Activated CD8-positive, alpha-beta T cell treated with anti-CD3 and anti-CD28 coated beads for 36 hours (primary cell): ENCODE measurements at regions not wholly inside any gene's neighbourhood (a gene's known extent, or its start where the extent isn't known, plus 50 kb on each side); places are given as distances from the start of the nearest gene placed in this dataset.
A peak's percentile ranks its signal among the peaks of the same experiment; 100 is the strongest.

Experiments
- ATAC-seq: fragments of 200-7000 bp; cut with Tn5 transposase; one replicate; pipeline ENCODE4 v1.10.0; 2021; ENCODE audit warnings: mild to moderate bottlenecking, moderate library complexity
- CTCF ChIA-PET: fragments of 350-600 bp; sonication (Branson Sonifier 250); formaldehyde crosslinking; loops from one replicate; lab custom pipeline; 2021; ENCODE audit warnings: antibody characterized with exemption; lab: Charles Lee
- POLR2A ChIA-PET: fragments of 350-600 bp; sonication (Branson Sonifier 250); formaldehyde crosslinking; loops from one replicate; lab custom pipeline; 2021; ENCODE audit warnings: antibody characterized with exemption; lab: Charles Lee
- DNase-seq: peaks from one replicate; pipeline ENCODE4 v3.0.0-alpha.2; 2020
- H3K27ac Mint-ChIP-seq: one replicate; pipeline ENCODE4 v1.8.0; 2021; ENCODE audit warnings: mild to moderate bottlenecking, mixed read lengths
- H3K27me3 Mint-ChIP-seq: one replicate; pipeline ENCODE4 v1.8.0; 2021; ENCODE audit warnings: mixed read lengths
- H3K36me3 Mint-ChIP-seq: one replicate; pipeline ENCODE4 v1.8.0; 2021; ENCODE audit warnings: low read depth, mixed read lengths
- H3K4me1 Mint-ChIP-seq: one replicate; pipeline ENCODE4 v1.8.0; 2021; ENCODE audit warnings: low read depth, mixed read lengths
- H3K4me3 Mint-ChIP-seq: one replicate; pipeline ENCODE4 v1.8.0; 2021; ENCODE audit warnings: mild to moderate bottlenecking, moderate library complexity, mixed read lengths
- H3K9me3 Mint-ChIP-seq: one replicate; pipeline ENCODE4 v1.8.0; 2021; ENCODE audit warnings: mixed read lengths
- intact Hi-C: fragments of 100-400 bp; cut with micrococcal nuclease; formaldehyde crosslinking; loops from one replicate; pipeline ENCODE4 v1.10.0; 2022
- TF ChIP-seq, protein P1 (sequence below): fragments of 200-600 bp; IDR thresholded peaks from one replicate; pipeline ENCODE4 v1.8.0; 2022; ENCODE audit warnings: antibody characterized with exemption, mild to moderate bottlenecking

GRCh38 chr2:144261966-144262365 lies 258.0 kb downstream of the ZEB2 start:
- intact Hi-C loops: no loop called here
- peaks cover 56% of the 10 kb centered on the region for H3K4me1 Mint-ChIP-seq
- DNase-seq (peak; percentile 66), ATAC-seq (peak; percentile 72)
- CTCF ChIA-PET: no interaction called here
- H3K27me3 Mint-ChIP-seq: no peaks in the 10 kb centered on the region
- TF ChIP-seq, protein P1, sequence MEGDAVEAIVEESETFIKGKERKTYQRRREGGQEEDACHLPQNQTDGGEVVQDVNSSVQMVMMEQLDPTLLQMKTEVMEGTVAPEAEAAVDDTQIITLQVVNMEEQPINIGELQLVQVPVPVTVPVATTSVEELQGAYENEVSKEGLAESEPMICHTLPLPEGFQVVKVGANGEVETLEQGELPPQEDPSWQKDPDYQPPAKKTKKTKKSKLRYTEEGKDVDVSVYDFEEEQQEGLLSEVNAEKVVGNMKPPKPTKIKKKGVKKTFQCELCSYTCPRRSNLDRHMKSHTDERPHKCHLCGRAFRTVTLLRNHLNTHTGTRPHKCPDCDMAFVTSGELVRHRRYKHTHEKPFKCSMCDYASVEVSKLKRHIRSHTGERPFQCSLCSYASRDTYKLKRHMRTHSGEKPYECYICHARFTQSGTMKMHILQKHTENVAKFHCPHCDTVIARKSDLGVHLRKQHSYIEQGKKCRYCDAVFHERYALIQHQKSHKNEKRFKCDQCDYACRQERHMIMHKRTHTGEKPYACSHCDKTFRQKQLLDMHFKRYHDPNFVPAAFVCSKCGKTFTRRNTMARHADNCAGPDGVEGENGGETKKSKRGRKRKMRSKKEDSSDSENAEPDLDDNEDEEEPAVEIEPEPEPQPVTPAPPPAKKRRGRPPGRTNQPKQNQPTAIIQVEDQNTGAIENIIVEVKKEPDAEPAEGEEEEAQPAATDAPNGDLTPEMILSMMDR: no peak
- peaks cover 30% of the 10 kb centered on the region for H3K36me3 Mint-ChIP-seq
- peaks cover 25% of the 10 kb centered on the region for H3K9me3 Mint-ChIP-seq
- peak overlapping the region; percentile 90 for H3K27ac Mint-ChIP-seq
- POLR2A ChIA-PET: interaction anchor here (0.6 kb wide), 1 partner anchor 81 kb away, joined by 3 read pairs; no protein-coding TSS in a partner anchor
- H3K4me3 Mint-ChIP-seq: no peak overlapping the region

- DNase-seq: no peak
- ATAC-seq: peak; percentile 31
- TF ChIP-seq, protein P1: no peak
- H3K4me1 Mint-ChIP-seq: peaks cover 55% of the 10 kb centered on the region
- peak overlapping the region; percentile 44 for H3K4me3 Mint-ChIP-seq
- peak overlapping the region; percentile 90 for H3K27ac Mint-ChIP-seq
- intact Hi-C loops: no loop called here
- H3K27me3 Mint-ChIP-seq: no peaks in the 10 kb centered on the region
- CTCF ChIA-PET: no interaction called here
- H3K9me3 Mint-ChIP-seq: peaks cover 25% of the 10 kb centered on the region
- POLR2A ChIA-PET: interaction anchor here (0.6 kb wide), 1 partner anchor 81 kb away, joined by 3 read pairs; no protein-coding TSS in a partner anchor
- H3K36me3 Mint-ChIP-seq: peaks cover 33% of the 10 kb centered on the region
Observed at GRCh38 chr2:144261336-144261735, 258.6 kb downstream of the ZEB2 start.

- CTCF ChIA-PET: interaction anchor here (1.0 kb wide), 1 partner anchor 25 kb away, joined by 3 read pairs; no protein-coding TSS in a partner anchor
- Mint-ChIP-seq H3K36me3 (peaks cover 44% of the 10 kb centered on the region), H3K4me3 (no peak overlapping the region), H3K27ac (peak overlapping the region; percentile 22), H3K27me3 (no peaks in the 10 kb centered on the region), H3K4me1 (peaks cover 55% of the 10 kb centered on the region), H3K9me3 (peaks cover 28% of the 10 kb centered on the region)
- ATAC-seq: no peak
- DNase-seq: no peak
- intact Hi-C loops: no loop called here
- POLR2A ChIA-PET: no interaction called here
- TF ChIP-seq, protein P1: no peak
Observed at GRCh38 chr2:144259332-144259731, 260.6 kb downstream of the ZEB2 start.

GRCh38 chr2:144258154-144258553 lies 261.8 kb downstream of the ZEB2 start:
- no peak for DNase-seq
- no peaks in the 10 kb centered on the region for H3K27me3 Mint-ChIP-seq
- H3K4me1 Mint-ChIP-seq: peaks cover 52% of the 10 kb centered on the region
- ChIA-PET CTCF (interaction anchor here (1.0 to 1.4 kb wide), 3 partner anchors 24 to 74 kb away, joined by 3 read pairs; no protein-coding TSS in a partner anchor), POLR2A (no interaction called here)
- intact Hi-C loops: no loop called here
- no peak for ATAC-seq
- peak overlapping the region; percentile 75 for H3K27ac Mint-ChIP-seq
- TF ChIP-seq, protein P1: no peak
- H3K9me3 Mint-ChIP-seq: peaks cover 33% of the 10 kb centered on the region
- H3K4me3 Mint-ChIP-seq: no peak overlapping the region
- H3K36me3 Mint-ChIP-seq: peaks cover 52% of the 10 kb centered on the region

- H3K4me1 Mint-ChIP-seq: peaks cover 50% of the 10 kb centered on the region
- CTCF ChIA-PET: no interaction called here
- H3K9me3 Mint-ChIP-seq: peaks cover 43% of the 10 kb centered on the region
- H3K27ac Mint-ChIP-seq: peak overlapping the region; percentile 75
- POLR2A ChIA-PET: interaction anchor here (0.6 kb wide), 2 partner anchors 254 to 1005 kb away, joined by 3 read pairs; no protein-coding TSS in a partner anchor
- intact Hi-C loops: no loop called here
- H3K27me3 Mint-ChIP-seq: no peaks in the 10 kb centered on the region
- peaks cover 61% of the 10 kb centered on the region for H3K36me3 Mint-ChIP-seq
- ATAC-seq: peak; percentile 70
- DNase-seq: peak; percentile 58
- TF ChIP-seq, protein P1: no peak
- H3K4me3 Mint-ChIP-seq: no peak overlapping the region
Observed at GRCh38 chr2:144256996-144257707, 262.8 kb downstream of the ZEB2 start.
